ENCODE measurements at regions not wholly inside any gene's neighbourhood (a gene's known extent, or its start where the extent isn't known, plus 50 kb on each side); places are given as distances from the start of the nearest gene placed in this dataset.
"Not testable (repeated sequence)": the region's sequence is repeated elsewhere in the genome, so short reads cannot be mapped to it uniquely, and the experiment has no call there.

GRCh38 chr9:7309051-7309450, 490.5 kb downstream of the DMAC1 start:
- not testable (repeated sequence) for DNase-seq (ENCODE audit: low read depth in 2 of 2, low spot score in 1 of 2)

GRCh38 chr9:7305677-7306076, 493.9 kb downstream of the DMAC1 start:
- no peak for DNase-seq (ENCODE audit: low read depth in 2 of 2, low spot score in 1 of 2)

GRCh38 chr9:7304627-7304995, 495.0 kb downstream of the DMAC1 start:
- no peak for DNase-seq (ENCODE audit: low read depth in 2 of 2, low spot score in 1 of 2)

- DNase-seq (ENCODE audit: low read depth in 2 of 2, low spot score in 1 of 2): no peak
Observed at GRCh38 chr9:7303907-7304626, 495.5 kb downstream of the DMAC1 start.

GRCh38 chr9:7300484-7300883, 499.1 kb downstream of the DMAC1 start:
- no peak for DNase-seq (ENCODE audit: low read depth in 2 of 2, low spot score in 1 of 2)

GRCh38 chr9:7298123-7298522, 501.5 kb downstream of the DMAC1 start:
- no peak for DNase-seq (ENCODE audit: low read depth in 2 of 2, low spot score in 1 of 2)

- DNase-seq (ENCODE audit: low read depth in 2 of 2, low spot score in 1 of 2): no peak
Observed at GRCh38 chr9:7297521-7297920, 502.1 kb downstream of the DMAC1 start.

GRCh38 chr9:7293091-7293490, 506.5 kb downstream of the DMAC1 start:
- DNase-seq (ENCODE audit: low read depth in 2 of 2, low spot score in 1 of 2): no peak

- DNase-seq (ENCODE audit: low read depth in 2 of 2, low spot score in 1 of 2): no peak
Observed at GRCh38 chr9:7289773-7290172, 509.8 kb downstream of the DMAC1 start.

- DNase-seq (ENCODE audit: low read depth in 2 of 2, low spot score in 1 of 2): no peak
Observed at GRCh38 chr9:7287986-7288385, 511.6 kb downstream of the DMAC1 start.

- DNase-seq (ENCODE audit: low read depth in 2 of 2, low spot score in 1 of 2): no peak
Observed at GRCh38 chr9:7287065-7287464, 512.5 kb downstream of the DMAC1 start.

- no peak for DNase-seq (ENCODE audit: low read depth in 2 of 2, low spot score in 1 of 2)
Observed at GRCh38 chr9:7286101-7286500, 513.5 kb downstream of the DMAC1 start.

- no peak for DNase-seq (ENCODE audit: low read depth in 2 of 2, low spot score in 1 of 2)
Observed at GRCh38 chr9:7285199-7285598, 514.4 kb downstream of the DMAC1 start.

- no peak for DNase-seq (ENCODE audit: low read depth in 2 of 2, low spot score in 1 of 2)
Observed at GRCh38 chr9:7284517-7284916, 515.1 kb downstream of the DMAC1 start.

- DNase-seq (ENCODE audit: low read depth in 2 of 2, low spot score in 1 of 2): no peak
Observed at GRCh38 chr9:7284117-7284516, 515.5 kb downstream of the DMAC1 start.

GRCh38 chr9:7273575-7273974, 515.8 kb downstream of the KDM4C start:
- DNase-seq (ENCODE audit: low read depth in 2 of 2, low spot score in 1 of 2): no peak

GRCh38 chr9:7266911-7267595, 509.3 kb downstream of the KDM4C start:
- DNase-seq (ENCODE audit: low read depth in 2 of 2, low spot score in 1 of 2): no peak

- DNase-seq (ENCODE audit: low read depth in 2 of 2, low spot score in 1 of 2): no peak
Observed at GRCh38 chr9:7265181-7265580, 507.4 kb downstream of the KDM4C start.

GRCh38 chr9:7259544-7260241, 501.9 kb downstream of the KDM4C start:
- DNase-seq (ENCODE audit: low read depth in 2 of 2, low spot score in 1 of 2): no peak

- no peak for DNase-seq (ENCODE audit: low read depth in 2 of 2, low spot score in 1 of 2)
Observed at GRCh38 chr9:7258688-7259396, 501.1 kb downstream of the KDM4C start.

GRCh38 chr9:7246917-7247522, 489.2 kb downstream of the KDM4C start:
- no peak for DNase-seq (ENCODE audit: low read depth in 2 of 2, low spot score in 1 of 2)

All from stimulated activated CD8-positive, alpha-beta memory T cell treated with anti-CD3 and anti-CD28 coated beads, Interleukin-4, amount 100 ng/mL, for 4 hours (primary cell).